HG02642 (cell line): ENCODE measurements at regions not wholly inside any gene's neighbourhood (a gene's known extent, or its start where the extent isn't known, plus 50 kb on each side); places are given as distances from the start of the nearest gene placed in this dataset.
"Not testable (repeated sequence)": the region's sequence is repeated elsewhere in the genome, so short reads cannot be mapped to it uniquely, and the experiment has no call there.

Source experiments
- ATAC-seq: cut with Tn5 transposase; IDR thresholded peaks from one replicate; pipeline ENCODE4 v1.9.1; 2021; ENCODE audit warnings: mild to moderate bottlenecking; ENCODE audit not compliant: unreplicated experiment, poor library complexity

DNA sequence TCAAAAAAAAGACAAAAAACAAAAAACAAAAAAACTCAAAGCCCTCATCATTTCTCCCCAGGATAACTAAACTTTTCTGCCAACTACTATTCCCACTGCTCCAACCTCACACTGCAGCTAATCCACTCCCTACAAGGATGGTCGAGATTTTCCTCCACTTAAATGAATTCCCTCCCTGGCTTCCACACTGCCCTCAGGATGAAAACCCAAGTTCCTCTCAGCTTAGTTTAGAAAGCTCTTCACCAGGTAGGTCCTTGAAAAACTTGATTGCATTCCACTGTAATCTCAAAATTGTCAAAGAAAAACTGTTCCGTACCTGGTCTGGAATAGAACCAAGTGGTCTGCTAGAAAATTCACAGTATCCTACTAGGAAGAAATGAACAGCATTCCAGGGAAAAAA lies 294.3 kb upstream of the KLF14 start:
- ATAC-seq = no peak

DNA sequence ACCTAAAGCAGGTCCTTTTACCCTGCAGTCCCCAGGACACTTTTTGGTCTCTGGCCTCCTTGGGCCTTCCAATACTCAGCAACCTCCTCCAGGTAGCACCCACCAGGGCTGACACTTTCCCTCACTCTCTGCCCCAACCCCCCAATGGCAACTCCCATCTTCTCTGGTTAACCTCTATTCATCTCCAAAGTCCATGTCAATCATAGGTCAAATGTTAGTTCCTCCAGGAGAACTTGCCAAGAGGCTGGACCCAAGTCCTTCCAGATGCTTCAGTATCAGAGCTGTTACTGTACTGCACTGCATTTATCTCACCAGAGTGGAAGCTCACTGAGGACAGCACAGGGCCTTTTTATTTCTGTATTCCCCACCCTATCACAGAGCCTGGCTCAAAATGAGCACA lies 295.0 kb upstream of the KLF14 start:
- no peak for ATAC-seq

DNA sequence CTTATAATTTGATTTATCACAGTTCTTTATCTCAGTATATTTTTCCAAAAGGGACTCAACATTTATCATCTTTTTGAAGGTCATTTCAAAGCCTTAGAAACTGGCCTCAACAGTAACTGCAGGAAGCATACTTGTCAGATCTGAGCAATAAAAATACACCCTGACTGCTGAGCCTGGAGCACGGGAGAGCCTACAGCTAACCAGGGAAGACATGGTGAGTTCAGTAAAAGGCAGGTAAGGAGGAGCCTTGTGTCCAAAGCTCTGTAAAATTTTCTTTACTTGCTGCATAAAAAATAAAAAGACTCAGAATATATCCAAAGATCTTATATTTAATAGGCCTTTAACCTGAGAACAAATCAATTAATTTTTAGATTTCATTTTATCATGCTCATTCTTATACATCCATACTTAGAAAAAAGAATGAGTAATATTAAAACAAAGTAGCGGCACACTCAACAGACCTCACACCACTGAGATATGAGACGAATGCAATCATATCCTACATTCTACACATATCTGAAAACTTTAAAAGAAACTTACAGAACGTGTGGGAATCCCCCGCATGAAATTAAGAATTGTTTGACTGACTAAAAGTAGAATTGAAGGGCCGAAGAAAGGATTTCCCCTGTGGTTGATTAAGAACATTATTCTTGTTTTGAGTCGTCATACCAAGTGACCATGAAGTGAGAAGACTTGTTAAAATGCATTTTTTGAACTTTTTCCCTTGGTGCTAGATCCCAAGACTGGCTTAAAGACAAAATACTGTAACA lies 296.4 kb upstream of the MKLN1 start:
- ATAC-seq = peak; percentile 64

DNA sequence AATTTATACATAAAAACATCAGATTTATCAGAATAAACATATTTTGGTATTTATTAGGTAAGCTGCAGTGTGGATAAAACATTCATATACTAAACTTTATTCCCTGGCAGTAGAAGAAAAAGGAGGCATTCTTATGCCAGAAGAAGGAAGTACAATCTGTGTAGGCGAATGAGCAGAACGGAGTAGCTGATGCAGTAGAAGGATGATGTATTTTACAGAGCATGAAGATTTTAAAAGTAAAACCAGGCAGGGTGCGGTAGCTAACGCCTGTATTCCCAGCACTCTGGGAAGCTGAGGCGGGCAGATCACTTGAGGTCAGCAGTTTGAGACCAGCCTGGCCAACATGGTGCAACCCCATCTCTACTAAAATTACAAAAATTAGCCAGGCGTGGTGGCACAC lies 294.9 kb upstream of the MKLN1 start:
- ATAC-seq = no peak

DNA sequence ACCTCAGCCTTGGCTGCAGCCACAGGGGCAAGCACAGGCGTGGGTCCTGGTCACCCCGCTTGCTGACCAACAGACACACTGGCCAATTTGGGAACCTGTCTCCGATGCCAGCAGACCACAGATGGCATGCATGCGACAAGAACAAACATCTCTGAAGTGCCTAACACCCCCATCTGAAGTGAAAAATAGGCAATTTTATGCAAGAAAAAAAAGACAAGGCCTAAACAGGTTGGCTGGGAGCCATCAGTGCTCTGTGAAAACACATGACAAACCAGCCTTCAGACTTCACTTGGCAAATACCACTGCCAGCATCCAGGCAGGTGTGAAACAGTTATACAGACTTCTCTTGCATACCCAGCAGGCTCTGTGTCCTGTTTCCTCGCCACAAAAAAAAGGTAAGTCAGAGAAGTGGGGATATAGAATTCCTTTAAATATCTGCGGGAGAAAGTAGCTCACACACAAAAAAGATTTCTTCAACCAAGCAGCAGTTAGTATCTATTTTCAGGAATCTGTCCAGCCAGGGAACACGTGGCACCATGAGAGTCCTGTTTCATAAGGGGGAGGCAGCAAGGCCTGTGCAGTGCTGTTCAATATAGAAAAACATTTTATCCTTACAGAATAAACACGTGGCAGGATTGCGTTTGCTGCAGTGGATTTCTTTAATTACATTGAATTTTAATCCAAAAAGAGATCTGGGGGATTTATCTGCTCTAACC lies 293.4 kb upstream of the MKLN1 start:
- ATAC-seq = no peak

DNA sequence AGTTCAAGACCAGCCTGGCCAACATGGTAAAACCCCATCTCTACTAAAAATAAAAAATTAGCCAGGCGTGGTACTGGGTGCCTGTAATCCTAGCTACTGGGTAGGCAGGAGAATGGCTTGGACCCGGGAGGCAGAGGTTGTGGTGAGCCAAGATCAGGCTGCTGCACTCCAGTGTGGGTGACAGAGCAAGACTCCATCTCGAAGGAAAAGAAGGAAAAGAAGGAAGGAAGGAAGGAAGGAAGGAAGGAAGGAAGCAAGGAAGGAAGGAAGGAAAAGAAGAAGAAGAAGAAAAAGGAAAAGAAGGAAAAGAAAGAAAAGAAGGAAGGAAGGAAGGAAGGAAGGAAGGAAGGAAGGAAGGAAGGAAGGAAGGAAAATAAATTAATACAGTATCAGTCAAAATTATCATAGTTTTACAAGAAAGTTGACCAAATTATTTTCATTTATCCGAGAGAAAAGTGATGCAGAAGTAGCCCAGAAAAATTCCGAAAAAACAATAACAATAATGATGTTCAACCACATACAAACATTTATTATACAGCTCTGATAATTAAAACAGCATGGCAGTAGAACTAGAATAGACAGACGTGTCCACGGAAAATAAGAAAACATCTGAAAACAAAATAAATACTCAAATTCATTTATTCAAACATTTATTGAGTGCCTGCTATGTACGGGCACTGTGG lies 292.4 kb upstream of the MKLN1 start:
- ATAC-seq = no peak

DNA sequence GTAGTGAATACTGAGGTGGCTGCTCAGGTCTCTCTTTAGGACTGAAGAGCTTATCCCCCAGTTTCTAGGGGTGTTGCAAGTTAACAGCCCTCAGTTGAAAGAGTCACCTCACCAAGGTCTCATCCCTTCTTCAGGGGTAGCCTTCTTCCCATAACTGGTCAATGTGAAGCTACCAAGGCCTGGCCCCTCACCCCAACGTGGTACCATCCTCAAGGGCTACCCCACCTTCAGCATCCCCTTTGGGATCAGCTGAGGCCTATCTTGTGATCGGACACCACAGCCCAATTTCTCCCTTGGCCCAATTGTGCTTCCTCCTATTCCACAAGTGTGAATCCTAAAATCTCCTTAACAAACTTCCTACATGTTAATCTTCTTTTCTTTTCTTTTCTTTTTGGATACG lies 289.5 kb upstream of the MKLN1 start:
- no peak for ATAC-seq

DNA sequence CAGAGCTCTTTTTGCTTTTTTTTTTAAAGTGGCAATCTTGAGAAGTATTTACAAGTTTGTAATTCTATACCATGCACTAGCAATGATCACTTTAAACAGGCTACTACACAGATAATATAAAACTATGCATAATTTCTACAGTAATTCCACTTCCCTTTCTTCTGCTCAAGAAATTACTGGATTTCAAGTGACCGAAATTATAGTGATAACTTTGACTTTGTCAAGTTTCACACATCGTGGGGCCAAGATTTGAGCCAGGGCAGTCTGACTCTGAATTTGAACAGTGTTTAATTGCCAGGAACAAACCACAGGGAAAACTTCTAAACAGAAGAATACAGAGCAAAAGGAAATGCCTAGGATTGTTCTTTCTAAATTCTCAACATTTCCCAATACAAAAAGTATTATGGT lies 288.3 kb upstream of the MKLN1 start:
- no peak for ATAC-seq

DNA sequence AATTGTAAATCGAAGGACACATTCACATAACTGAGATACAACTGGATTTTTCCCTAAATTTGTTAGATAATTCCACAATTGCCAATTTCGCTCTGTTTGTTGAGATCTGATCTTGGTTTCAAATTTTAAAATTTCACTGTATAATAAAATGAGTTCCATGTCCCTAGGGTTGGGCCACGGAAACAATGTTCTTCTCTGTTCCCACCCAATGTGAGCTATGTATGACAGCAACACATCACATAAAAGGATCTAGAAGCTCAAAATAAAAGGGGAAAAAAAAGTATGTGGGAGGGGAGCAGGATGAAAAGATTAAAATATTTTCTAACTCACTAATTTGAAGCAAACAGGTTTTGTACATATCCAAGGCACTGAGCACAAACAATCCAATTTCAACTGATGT lies 287.8 kb upstream of the MKLN1 start:
- ATAC-seq = no peak

DNA sequence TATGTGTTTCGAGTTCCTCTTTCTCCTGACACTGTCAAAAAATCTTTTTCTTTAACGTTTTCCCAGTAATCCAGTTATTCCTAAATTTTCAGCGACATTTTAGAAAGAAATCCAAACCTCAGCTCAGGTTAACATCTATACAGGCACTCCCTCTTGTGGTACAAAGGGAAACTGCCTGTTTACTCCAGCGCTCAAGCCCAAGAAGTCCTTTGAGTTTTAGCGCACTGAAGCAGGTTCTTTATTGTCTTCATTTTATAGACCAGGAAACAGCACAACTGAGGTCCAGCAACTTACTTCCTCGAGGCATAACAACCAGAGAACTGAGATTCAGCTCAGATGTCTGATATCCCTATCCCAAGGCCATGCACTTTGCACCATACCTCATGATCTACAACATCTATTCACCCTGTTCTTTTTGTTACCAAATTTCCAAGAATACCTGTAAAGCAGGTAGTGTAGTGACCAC lies 287.2 kb upstream of the MKLN1 start:
- ATAC-seq = peak; percentile 53

DNA sequence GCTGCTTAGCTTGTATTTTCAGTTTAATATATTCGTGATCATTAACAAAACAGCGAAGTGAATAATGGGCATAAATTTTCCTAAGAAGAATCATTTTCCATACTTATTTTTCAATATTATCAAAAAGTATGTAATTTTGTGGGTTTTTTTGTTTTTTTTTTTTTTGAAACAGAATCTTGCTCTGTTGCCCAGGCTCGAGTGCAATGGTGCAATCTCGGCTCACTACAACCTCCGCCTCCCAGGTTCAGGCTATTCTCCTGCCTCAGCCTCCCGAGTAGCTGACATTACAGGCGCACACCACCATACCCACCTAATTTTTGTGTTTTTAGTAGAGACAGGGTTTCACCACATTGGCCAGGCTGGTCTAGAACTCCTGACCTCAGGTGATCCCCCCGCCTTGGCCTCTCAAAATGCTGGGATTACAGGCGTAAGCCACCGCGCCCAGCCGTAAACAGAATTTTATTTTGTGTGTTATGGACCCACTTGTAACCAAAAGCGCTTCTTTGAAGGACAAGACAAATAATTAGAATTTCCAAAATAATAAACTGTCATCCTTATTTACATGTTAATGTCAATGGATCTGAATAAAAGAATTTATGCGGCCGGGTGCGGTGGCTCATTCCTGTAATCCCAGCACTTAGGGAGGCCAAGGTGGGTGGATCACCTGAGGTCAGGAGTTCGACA lies 286.5 kb upstream of the MKLN1 start:
- ATAC-seq = not testable (repeated sequence)

DNA sequence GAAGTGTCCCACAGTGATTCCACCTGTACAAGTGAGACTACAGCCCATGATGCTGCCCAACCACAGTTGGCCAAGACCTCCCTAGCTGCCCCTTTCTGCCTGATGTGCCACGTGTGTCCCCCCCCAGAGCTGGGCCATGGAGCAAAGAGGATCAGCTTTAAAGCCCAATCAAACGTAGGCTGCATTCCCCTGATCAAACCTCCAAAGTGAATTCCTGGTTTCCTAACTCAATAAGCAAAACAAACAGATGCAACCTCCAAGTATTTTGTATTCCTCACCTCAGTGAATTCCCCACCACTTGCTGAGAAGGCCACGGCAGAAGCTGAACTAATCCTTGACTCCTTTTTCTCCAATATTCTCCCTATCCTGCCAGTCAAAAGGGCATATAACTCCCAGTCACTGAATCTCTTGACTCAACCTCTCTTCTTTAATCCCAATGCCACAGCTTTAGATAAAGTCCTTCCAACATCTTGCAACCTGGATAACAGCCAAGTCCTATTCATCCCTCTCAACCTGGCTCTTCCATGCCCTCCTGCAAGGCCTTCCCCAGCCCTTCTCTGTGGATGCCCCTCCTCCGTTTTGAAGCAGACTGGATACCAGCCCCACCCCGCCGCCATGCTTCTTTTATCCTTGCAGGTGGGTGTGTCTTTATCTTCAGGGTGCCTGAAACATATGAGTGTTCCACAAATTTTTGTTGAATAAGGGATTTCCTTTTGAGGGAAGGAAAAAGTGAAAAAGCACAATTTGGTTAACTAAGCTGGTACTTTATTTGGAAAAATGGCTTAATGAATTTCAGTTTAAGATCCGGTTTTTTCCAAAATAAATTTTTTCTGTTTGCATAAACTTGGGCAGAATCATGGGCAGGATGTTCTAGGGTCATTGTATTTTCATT lies 285.2 kb upstream of the MKLN1 start:
- ATAC-seq = no peak

DNA sequence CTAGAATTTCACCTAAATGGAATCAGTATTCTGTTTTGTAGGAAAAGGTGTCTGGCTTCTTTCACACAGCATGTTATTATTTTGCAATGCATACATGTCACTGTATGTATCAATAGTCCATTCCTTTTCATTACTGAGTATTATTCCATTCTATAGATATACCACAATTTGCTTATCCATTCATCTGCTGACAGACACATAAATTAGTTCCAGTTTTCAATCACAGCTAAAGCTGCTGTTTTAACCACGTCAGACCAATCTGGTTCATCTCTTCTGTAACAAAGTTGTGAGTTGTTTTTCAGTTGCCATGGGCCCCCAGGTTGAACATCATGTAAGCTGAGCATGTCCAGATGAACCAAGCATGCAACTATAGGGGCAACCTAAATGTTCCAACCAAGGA lies 282.1 kb upstream of the MKLN1 start:
- no peak for ATAC-seq

DNA sequence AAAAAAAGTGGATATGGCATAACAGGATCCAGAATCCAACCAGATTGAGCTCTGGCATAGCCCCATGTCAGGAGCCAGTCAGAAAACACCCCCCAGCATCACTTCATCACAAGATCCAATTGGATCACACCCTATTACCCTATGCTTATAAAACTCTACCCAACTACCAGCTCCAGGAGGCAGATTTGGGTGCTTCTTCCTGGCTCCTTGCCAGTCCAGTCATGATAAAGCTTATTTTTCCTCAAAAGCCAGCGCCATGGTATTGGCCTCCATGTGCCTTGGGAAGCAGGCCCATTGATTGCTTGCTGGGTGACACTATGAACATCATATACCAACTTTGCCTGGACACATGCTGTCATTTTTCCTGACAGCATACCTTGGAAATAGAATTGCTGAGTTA lies 281.4 kb upstream of the MKLN1 start:
- ATAC-seq = no peak

DNA sequence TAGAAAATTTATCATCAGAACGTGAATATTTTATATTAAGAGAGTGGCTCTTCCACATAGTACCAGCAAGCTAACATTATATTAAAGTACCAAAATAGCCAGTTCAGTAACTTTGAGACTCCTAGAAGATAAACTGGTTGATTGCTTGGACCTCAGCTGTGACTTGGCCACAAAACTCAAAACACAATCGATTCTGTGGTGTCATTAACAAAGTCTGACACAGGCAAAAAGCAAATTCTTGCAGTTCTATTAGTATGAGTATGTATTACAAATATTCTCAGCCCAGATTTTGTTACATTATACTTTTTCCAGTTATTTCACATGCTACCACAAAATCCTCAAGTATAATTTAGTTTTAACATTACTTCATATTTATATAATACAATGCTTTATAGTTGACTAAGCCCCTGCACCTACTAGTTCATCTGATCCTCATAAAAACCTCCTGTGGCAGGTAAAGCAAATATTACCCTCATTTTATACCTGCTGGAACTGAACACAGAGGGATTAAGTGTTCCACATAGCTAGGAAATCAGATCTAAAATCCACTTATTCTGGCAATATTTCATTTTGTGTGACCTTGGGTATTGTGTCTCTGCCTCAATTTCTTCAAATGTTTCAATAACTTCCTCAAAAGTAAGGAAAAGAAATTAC lies 279.9 kb upstream of the MKLN1 start:
- ATAC-seq = no peak

DNA sequence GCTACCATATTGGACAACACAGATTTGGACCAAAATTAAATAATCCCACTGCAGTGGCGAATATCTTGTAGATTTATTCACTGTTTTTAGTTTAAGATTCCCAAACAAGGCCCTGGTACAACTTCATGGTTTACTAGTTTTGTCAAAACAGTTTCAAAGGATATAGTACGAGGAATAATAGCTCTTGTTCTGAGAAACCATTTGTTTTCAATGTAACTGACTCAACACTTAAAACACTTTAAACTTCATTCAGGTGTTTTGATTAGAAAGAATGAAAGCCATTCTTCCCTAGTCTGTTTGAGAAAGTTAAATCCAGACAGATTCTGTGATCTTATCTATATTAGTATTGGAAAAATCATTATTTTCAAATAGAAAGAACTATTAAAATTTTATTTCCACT lies 276.4 kb upstream of the MKLN1 start:
- no peak for ATAC-seq

DNA sequence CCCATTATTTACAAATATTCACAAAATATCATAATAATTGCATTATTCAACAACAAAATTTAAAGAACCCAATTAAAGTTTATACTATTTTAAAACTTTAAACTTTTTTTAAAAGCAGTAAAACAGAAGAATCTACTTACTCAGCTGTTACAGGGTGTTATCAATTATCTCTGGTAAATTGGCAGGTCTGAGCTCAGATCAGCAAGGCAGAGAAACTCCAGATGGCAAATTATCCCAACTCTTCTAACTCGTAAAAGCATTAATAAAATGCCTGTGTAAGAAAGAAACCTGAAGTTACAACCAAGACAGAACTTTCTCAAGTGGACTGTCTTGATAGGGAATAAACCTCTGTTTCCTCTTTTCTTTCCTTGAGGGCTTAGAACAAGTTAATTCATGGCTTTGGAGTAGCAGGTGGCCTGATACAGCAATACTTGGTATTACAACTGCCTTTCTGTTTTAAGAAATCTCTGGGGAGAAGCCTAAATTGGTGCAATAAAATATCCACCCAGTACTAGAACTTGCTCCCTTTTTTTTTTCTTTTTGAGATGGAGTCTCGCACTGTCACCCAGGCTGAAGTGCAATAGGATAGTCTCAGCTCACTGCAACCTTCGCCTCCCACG lies 275.3 kb upstream of the MKLN1 start:
- ATAC-seq = no peak

DNA sequence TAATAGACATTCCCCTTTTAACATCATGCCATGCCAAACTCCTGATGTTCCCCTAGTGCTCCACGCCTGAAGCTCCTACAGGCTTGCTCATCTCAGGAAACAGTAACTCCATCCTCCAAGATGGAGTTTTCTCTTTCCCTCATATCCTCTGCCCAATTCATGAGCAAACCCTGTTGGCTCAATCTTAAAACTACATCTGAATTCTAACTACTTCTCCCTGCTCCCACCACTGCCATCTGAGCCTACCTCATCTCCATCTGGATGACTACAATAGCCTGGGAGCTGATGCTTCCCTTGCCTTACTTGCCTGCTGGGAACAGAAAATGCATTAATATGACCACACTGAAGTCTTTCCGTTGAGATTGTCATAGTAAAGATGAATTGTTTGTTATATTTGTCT lies 271.7 kb upstream of the MKLN1 start:
- no peak for ATAC-seq
